HG03354 (cell line): ENCODE measurements at regions not wholly inside any gene's neighbourhood (a gene's known extent, or its start where the extent isn't known, plus 50 kb on each side); places are given as distances from the start of the nearest gene placed in this dataset.
A peak's percentile ranks its signal among the peaks of the same experiment; 100 is the strongest.
"Not testable (repeated sequence)": the region's sequence is repeated elsewhere in the genome, so short reads cannot be mapped to it uniquely, and the experiment has no call there.

Source experiments
- ATAC-seq: cut with Tn5 transposase; IDR thresholded peaks from one replicate; pipeline ENCODE4 v1.9.1; 2021; ENCODE audit warnings: mild to moderate bottlenecking; ENCODE audit not compliant: unreplicated experiment, poor library complexity, severe bottlenecking

- no peak for ATAC-seq
These were observed 148.7 kb upstream of the SAMSN1 start for GRCh38 chr21:14694817-14695216.

DNA sequence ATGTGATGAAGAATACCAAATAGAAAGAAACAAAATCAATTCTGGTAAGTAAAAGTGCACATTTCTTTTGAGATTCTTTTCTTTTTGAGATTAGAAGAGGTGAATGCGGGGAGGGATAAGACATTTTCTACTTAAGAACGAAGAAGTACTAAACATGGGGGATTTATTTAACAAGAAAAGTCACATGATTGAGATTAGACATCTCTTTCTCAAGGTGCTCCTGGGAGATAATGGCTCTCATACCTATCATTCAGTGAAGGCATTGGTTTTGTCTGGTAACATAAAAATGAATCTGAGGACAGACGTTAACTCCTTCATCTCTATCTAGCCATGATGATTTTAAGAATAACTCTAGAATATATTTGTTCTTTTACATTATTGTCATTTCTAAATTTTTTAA, 147.9 kb upstream of the SAMSN1 start:
- no peak for ATAC-seq

DNA sequence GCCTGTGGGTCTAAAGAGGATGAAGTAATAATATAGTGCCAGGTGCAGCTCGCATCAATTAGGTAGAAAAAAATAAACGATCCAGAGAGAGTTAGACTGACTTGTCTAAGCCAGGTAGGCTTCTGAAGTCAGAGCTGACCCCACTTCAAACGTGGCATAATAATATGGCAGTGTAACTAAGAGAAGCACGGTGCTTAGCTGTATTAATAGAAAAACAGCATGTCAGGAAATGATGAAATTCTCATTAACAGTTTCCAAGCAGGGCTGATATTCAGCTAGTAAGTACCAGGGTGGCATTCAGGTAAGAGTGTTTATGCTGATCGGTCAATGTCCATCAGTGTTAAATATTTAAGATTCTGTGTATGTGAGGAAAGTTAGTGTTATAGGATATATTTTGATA, 145.8 kb upstream of the SAMSN1 start:
- ATAC-seq = no peak

DNA sequence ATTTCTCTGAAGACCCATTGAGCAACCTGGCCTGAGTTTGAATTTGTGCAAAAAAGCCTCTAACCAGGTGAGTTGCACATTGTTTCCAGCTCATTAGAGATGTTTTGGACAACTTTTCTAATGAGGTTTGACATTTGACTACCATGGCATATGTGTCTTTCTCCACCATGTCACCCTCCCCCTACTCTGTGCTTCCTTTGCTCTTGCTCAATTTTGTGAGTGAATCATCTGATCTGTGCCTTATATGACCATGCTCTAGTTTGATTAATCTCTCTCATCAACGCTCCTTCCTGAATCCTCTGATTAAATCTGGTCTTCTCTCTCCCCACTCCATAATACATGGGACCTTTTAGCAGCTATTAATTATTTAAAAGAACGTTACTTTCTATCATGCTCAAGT, 144.8 kb upstream of the SAMSN1 start:
- no peak for ATAC-seq

DNA sequence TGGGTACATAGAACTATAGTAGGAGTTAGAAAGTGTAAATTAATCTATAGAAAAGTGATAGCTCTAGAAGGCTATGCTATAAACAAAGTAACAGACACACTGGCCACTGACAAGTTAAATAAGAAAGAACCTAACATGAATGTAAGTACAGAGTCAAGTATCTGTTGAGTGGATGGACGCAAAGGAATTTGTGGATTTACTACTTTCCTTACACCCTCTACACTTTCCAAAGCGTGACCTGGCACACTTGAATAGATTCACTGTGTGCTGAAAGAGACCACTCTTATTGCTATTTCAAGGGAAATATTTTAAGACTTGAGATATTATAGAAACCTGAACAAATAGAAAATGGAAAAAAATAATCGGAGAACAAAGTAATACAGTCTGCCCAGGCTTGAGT, 142.8 kb upstream of the SAMSN1 start:
- no peak for ATAC-seq

- ATAC-seq = no peak
These were observed 142.3 kb upstream of the SAMSN1 start for GRCh38 chr21:14688412-14688811.

DNA sequence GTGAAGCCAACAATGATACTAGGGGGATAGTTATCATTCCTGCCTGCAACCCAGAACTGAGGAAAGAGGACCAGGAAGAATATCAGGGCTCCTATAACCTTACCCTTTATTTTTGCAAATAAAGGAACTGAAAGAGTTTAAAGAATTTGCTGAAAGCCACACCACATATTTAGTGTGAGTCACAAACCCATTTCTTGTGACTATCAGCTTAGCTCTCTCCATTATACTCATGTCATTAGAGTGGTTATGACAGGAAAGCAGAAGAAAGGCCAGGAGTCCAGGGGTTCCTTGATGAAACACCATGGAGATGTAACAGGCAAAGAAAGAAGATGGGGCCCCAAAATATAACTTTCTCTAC, 141.1 kb upstream of the SAMSN1 start:
- ATAC-seq = peak; percentile 53

DNA sequence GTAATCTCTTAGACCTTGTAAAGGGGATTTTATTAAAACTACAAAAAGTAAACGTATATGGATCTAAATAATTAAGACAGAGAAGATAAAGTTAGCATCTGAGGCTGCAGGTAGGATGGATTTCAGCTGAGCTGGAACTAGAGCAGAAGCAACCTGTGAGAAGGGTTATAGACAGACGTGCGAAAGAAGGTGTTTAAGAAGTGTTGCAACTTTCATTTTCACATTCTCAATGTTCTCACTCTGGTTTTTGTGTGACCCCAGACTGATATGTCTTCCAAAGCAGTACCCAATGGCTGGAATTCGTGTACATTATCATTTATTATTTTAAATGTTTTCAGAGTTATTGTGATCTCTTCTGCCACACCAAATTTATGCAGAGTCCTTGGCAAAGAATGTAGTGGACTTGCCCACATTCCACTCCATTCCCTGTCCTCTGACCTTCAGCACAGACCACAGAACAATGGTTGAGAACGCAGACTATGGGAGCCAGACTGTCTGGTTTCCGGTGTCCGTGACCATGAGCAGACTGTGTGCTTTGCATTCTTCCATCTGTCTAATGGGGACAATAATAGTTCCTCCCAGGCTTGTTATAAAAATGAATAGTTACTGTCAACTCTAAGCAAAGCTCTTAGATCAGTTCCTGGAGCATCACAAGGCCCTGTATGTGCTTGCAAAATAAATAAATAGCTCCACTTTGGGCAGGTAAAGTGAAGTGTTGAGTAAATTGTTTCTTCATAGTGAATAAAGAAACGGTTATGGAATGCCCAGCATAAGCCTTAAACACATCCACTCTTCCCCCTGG, 140.6 kb upstream of the SAMSN1 start:
- peak; percentile 65 for ATAC-seq

- no peak for ATAC-seq
These were observed 139.5 kb upstream of the SAMSN1 start for GRCh38 chr21:14685568-14685967.

DNA sequence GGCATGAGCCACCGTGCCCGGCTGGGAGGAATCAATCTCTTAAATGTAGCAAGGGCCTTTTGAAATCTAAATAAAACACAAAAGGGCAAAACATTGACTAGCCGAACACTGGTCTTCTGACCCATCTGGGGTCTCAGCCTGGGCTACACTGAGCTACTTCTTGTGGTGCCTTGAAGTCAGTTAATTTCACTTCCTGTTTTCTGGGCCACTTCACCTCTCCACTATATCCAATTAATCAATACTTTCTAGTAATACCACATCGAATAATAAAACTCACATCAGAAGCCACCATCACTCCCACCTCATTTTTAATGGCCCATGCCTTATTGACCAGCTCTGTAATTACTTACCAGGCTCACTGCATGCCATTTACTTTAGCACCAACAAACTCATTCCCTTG, 138.0 kb upstream of the SAMSN1 start:
- ATAC-seq = peak; percentile 50

- no peak for ATAC-seq
These were observed 136.9 kb upstream of the SAMSN1 start for GRCh38 chr21:14683063-14683462.

DNA sequence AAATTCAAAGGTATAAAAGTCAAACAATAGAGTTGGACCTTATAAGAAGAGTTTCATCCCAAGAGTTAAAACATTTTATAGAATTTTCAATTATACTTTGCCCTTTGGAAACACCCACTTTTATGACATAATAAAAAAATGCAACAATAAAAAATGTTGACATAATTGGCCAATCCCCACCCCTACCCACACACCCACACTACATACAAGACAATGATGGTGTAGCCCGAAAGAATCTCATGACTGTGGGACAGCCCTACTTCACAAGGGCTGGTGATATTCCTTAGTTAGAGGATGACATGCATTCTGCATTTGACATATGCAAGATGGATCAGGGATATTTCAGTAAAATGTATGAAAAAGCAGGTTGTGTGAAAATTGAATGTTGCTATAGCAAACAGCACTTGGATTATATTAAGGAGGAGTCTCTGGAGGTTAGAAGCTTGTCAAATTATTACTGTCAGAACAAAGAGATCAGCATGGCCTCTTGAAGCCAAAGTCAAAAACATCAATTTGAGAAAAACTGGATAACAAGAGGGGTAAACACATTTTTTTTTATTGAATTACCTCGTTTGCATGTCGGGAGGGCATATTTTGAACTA, 133.0 kb upstream of the SAMSN1 start:
- no peak for ATAC-seq

DNA sequence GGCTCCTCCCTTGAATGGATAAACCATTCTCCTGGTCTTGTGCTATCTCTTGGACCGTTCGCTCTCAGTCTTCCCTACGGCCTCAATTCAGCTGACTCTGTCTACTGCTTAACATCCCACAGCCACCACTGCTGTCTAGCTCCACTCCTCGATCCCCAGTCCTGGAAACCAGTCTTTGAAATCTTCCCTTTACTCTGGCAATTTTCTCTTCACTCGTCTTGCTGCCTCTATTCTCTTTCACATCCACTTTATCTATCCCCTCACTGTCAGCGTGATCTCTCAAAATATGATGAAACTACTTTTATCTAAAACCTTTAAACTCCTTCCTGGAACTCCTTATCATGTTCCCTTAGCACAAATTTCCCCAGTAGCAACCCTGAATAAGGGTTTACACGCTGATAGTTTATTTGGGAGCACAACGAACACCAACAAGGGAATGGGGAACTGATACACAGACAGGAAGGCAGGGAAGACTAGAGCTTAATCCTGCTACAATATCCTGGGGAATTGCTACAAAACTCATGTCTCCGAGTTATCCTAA, 131.6 kb upstream of the SAMSN1 start:
- no peak for ATAC-seq

DNA sequence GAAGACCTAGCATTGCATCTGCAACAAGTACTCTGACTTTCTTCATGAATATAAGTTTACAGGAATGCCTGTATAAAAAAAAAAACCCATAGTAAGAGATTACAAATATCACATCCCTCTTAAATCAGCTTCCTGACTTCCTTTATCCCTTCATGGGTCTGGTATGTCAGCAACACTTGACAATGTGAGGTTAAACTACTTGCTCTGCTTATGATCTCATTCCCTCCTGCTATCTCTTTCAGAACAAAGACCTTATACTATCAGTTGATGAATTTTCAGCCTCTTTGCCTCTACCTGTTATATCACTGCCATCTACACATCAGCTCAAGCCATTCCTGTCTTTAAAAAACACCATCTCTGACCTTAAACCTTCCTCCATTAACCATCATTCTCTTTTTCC, 130.9 kb upstream of the SAMSN1 start:
- ATAC-seq = no peak

GRCh38 chr21:14675774-14676530, 129.8 kb upstream of the SAMSN1 start:
- ATAC-seq = peak; percentile 80

DNA sequence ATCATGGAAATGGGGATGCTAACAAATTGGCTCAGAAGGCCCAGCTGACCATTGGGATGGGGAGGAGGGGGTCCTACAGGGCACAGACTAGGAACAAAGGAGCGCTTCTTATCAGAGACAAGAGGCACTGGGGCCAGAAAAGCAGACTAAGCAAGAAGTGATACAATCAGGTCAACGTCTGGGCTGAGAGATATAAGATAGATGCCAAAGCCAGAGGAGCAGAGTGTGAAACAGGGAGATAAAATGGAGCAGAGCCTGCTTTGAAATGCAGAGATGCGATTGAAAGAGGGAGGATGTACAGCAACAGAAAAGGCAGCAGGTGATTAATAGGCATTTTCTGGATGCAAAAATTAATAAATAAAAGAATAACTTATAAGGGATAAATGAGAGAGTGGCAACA, 127.5 kb upstream of the SAMSN1 start:
- ATAC-seq = no peak

DNA sequence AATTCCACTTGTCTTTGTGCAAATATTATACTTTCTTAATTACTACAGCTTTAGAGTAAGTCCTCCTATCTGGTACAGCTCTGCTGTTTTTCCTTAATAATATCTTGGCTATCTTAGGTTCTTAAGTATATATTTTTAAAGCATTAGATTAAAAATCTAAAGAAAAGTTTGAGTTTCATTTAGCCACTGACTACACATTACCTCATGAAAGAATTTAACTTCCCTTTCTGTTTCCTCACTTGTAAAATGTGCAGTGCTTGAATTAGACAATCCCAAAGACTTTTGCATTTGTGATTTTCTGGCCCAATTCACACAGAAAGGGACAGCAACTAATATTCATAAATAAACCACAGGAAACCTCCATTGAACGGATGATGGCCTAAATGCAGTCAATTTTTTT, 126.4 kb upstream of the SAMSN1 start:
- no peak for ATAC-seq

DNA sequence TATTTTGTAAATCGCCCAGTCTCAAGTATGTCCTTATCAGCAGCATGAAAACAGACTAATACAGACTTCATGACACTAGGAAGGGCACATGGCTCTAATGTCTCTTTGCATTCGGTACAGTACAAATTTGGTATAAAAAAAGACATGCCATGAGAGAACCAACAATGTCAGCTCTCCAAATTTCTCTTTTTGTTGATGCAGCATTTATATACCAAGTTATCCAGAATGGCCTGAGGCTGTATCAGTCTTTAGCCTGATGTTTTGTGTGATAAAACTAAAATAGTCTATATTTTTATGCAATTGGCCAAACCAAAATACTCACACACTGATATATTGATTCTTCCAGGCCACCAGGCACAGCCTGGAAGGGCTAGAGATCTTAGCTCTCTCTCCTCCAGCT, 124.3 kb upstream of the SAMSN1 start:
- no peak for ATAC-seq

DNA sequence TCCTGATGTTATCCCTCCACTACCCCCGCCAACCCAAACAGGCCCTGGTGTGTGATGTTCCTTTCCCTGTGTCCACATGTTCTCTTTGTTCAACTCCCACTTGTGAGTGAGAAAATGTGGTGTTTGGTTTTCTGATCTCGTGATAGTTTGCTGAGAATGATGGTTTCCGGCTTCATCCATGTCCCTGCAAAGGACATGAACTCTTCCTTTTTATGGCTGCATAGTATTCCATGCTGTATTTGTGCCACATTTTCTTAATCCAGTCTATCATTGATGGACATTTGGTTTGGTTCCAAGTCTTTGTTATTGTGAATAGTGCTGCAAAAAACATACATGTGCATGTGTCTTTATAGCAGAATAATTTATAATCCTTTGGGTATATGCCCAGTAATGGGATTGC, 123.0 kb upstream of the SAMSN1 start:
- ATAC-seq = not testable (repeated sequence)

- no peak for ATAC-seq
These were observed 111.3 kb upstream of the SAMSN1 start for GRCh38 chr21:14657241-14658008.
